ENCODE measurements at regions not wholly inside any gene's neighbourhood (a gene's known extent, or its start where the extent isn't known, plus 50 kb on each side); places are given as distances from the start of the nearest gene placed in this dataset.
A peak's percentile ranks its signal among the peaks of the same experiment; 100 is the strongest.
"Not testable (repeated sequence)": the region's sequence is repeated elsewhere in the genome, so short reads cannot be mapped to it uniquely, and the experiment has no call there.

DNA sequence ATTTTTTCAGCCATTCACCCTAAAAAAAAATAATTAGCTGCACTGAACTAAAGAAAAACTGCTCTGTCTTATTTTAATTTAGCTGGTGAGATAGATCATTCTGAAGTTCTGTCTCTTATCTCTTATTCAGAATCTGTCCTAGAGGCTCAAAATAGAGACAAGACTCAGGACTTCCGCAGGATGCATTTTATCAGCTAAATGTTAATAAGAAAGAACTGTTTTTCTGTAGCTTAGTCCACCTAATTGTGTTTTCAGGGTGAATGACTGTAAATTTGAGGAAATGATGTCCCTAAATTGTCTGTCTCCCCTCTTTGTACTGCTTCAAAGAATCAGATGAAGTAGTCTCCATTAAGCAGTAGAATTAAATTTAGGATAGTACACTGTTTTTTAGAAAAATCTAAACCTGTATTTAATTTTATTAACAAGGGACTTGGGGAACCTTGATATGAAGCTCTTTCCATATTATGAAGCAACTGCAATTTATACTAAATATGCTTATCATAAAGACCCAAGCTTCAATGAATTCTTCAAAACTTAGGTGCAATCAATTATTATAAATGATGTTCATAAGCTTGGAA is 671.9 kb downstream of the RWDD3 start:
- DNase-seq (ENCODE audit: low spot score): no peak

DNA sequence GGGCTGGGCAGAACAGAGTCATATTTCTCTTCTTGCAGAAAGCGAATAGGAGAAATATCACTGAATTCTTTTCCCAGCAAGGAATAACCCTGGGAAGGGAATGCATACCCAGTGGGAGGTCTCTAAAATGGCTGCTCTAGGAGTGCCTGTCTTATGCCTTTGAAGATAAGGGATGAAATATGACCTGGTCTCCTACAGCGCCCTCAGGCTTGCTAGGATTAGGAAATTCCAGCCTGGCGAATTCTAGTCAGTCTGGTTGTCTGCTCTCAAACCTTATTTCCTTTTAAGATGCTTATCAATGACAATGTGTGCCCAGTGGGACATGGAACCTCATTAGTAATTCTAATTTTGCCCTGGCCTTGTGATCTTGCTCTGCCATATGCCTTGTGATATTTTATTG is 677.7 kb downstream of the RWDD3 start:
- not testable (repeated sequence) for DNase-seq (ENCODE audit: low spot score)

DNA sequence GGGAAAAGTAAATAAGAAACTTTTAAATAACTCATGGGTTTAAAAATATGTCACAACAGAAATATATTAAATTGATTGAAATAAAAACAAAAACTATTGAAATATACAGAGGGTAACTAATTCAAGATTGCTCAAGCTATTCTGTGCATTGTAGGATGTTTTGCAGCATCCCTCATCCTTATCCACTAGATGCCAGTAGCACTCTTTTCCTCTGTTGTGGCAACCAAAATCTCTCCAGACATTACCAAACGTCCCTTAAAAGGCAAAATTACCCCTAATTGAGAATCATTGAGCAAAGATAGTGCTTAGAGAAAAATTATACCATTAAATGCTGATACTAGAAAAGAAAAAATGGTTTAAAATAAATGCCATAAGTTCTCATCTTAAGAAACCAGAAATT is 682.6 kb downstream of the RWDD3 start:
- DNase-seq (ENCODE audit: low spot score): peak; percentile 2

DNA sequence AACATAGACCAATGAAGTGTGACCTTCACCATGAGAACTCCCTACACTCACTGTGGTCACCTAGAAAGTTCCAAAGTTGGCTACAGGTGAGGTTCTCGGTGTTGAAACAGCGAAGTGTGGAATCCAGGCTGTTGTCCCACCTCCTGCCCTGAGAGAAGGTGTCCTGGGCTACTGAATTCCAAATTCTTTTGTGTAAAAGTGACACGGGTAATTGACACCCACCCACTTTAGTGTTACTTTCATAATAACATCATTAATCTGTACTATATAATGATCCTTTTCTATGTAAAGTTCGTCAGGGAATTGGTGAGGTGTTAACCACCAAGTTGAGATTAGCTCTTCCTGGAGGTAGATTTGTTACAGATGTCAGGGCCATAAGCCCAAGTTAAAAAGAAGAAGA is 690.7 kb downstream of the RWDD3 start:
- DNase-seq (ENCODE audit: low spot score): no peak

DNA sequence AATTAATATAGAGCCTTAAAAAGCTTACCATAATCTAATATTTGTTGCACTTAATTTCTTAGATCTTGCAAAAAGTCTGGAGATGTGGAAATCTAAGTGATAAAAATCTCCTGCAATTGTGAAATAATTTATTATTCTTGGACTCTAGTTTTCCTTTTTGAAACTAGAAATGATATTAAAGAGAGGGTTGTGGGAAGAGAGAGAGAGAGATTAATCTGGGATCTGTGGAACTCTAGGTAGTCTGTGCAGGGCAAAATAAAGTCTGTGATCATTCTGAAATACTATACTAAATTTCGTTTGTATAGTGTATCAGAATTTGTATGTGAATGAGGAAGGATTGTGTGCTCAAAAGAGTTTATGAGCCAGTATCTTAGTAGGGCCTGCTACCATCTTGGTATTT is 692.3 kb downstream of the RWDD3 start:
- DNase-seq (ENCODE audit: low spot score): no peak

DNA sequence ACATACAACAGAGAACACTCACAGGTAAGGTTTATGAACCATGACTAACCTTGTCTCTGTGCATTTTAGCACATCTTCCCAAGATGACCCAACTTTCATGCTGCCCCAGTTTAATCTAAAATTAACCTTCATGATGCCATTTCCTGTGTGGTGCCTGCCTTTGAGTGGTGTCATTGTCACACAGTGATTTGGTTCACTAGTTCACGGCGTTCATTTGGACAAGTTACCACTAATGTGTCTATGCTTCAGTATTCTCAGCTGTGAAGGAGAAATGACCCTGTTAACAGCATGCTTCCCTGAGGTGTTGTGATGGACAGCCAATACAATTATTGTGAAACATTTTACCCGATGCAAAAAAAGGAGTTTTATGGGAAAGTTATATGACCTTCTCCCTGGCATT is 693.1 kb downstream of the RWDD3 start:
- DNase-seq (ENCODE audit: low spot score): no peak

DNA sequence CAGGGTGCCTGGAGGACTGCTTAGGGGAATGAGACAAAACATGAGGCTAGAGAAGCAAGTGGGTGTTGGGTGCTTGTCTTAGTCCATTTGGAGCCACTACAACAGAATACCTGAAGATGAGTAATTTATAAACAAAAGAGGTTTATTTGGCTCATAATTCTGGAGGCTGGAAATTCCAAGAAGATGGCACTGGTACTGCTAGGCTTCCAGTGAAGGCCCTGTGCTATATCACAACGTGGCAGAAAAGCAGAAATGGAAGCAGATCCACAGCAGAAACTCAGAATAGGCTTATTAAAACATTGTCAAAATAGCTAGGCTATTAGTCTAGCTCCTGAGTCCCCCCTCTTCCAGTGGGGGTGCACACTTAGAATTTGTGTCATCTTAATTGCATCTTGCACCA is 701.7 kb downstream of the RWDD3 start:
- no peak for DNase-seq (ENCODE audit: low spot score)

DNA sequence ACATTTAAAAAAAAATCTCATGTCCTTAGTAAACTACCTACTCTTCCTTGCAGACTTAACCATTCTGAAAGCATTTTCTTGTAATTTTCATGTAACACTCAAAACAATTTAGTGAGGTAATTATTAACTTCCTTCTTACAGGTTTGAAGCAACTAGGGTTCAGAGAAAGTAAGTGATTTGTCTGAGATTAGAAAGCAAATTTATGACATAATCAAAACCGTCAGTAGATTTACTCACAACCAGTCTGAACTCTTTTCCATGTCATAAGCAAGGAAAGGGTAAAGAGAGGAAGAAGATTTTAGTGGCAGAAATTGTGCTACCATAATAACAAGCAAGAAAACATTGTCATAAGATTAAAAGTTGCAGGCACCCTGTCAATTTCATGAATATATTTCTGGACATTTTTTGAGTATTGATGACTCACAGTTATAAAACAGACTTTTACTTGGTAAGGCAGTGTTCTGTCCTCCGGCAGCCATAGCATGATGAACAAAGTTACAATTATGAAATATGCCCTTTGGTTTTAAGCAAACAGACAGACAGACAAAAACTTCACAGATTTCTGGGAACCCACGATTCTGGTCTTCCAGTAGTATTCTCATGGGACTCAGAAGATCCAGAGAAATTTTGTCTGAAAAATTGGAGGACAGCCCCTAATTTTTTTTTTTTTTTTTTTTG is 707.2 kb downstream of the RWDD3 start:
- no peak for DNase-seq (ENCODE audit: low spot score)

DNA sequence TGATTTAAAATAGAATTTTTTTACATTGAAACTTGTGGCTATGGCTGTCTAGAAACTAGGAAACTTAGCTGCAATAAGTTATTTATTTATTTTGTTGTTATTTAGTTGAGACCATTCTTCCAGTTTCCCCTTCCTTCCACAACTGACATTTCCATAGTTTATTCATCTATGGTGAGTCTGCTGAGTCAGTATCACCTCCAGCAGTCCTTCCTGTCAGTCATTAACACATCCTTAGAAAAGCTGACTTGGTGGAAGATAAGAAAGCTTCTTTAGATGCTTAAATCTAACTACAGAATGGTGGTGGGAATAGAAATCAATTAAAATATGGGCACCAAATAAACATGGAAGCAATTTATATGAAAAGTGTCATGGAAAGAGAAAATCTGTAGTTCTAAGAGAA is 714.0 kb downstream of the RWDD3 start:
- DNase-seq (ENCODE audit: low spot score): no peak

DNA sequence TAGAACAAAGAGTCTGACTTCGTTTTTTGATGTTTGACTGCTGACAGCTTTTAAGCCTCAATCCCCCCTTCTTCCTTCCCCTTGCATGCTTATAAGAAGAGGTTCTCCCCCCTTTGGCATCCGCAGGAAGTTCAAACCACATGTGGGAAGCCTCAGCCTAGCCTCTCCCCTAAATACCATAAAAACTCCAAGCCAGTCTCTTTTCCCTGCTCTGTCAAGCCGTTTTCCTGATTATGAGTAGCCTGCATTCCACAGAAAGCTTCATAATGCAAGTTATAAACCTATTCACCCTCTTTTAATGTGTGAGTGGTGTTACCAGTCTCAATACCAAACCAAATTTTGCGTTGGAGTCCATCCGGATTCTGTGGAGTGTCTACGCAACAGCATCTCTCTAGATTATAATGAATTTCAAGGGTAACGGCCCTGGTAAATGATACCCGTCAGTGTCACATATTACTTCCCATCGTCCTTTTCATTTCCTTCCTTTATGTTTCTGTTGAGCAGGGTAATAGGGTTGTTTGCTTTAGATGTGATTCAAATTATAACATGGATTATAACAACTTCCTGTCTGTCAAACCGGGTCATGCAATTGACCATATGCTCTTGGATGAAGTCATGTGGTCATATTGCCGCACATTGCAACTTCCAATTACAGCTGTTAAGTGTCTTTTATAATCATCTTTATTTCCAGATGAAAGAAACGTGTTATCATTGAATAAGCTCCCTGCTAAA is 717.5 kb downstream of the RWDD3 start:
- DNase-seq (ENCODE audit: low spot score): no peak

DNA sequence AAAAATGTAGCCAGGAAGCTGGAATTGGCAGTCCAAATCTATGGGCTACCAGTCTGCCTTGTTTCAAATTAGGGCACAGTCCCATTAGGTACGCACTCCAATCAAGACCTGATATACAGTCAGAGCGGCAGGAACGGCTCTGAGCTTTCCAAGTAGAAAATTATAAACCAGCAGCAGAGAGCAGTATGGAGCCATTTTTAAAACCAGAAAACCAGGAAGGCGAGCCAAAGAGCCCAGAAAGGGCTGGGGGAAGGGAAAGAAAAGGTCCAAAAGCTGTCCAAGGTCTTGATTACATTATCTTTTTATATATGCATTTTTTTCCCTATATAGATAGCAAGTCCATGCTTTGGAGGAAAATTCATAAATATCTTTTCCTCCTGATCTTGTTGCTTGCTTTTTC is 719.0 kb downstream of the RWDD3 start:
- peak; percentile 24 for DNase-seq (ENCODE audit: low spot score)

DNA sequence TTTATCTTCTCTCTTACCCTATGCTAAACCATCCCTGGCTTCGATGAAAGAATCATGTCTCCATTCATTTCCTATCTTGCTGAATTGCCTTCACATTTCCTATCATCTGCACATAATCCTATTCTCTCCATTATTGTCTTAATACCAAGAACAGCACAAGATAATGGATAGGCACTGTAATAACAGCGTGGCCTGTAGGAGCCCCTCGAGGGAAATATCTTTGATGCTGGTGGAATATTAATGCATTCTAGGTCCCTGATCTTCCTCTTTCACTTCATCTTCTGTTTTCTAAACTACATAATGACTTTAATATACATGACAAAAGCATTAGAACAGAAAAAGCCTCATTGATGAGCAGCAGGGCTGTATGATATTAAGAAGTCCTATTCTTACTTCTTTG is 720.6 kb downstream of the RWDD3 start:
- no peak for DNase-seq (ENCODE audit: low spot score)

DNA sequence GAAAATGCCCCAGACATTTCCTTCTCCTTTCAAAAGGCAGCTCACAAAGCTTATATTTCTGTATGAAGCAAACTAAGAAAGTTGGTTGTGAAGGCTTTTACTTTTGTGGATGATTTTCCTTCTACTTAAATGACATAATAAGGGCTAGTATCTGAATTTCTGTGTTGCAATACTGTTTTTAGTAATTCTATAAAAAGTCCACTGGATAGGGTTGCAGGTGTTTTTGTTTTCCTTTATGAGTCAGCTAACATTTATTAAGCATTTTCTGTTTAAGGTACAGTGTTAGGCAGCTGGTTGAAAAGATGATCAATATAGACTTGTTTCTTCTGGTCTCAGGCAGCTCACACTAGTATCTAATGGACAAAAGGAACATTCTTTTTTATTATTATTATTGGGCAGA is 722.2 kb downstream of the RWDD3 start:
- DNase-seq (ENCODE audit: low spot score): no peak

DNA sequence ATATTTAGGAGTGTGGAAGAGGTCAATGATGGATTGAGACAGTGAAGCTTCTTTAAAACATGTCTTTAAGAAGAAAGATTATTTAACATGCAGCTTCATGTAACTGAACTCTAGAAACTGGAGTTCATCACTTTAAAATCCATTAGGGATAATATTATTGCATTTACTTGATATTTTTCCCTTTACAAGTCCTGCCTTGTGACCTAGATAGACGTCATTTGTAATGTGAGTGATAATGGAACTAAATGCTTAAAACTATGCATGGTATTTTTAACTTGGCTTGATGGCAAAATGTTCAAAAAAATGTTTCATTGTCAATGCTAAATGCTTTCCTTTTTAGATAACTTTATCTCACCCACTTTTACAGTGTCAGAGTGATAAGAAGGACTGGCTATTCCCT is 723.7 kb downstream of the RWDD3 start:
- no peak for DNase-seq (ENCODE audit: low spot score)

DNA sequence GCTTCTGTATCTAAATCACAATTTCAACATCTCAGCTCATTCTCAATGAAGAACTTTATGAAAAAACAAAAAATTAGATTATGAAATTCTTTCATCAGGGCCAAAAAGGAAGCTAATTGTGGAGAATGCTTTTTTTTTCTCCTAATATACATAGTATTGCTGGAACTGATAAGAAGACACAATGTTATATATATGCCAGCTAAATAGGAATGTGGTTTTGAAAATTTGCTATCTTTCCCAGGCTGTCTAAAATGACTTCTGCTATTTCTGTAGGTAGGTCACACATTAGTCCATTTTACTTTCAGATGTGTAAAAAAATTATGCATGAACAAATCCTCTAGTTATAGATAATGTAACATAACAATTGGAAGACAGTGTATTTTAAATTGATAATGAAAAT is 732.9 kb downstream of the RWDD3 start:
- DNase-seq (ENCODE audit: low spot score): no peak

DNA sequence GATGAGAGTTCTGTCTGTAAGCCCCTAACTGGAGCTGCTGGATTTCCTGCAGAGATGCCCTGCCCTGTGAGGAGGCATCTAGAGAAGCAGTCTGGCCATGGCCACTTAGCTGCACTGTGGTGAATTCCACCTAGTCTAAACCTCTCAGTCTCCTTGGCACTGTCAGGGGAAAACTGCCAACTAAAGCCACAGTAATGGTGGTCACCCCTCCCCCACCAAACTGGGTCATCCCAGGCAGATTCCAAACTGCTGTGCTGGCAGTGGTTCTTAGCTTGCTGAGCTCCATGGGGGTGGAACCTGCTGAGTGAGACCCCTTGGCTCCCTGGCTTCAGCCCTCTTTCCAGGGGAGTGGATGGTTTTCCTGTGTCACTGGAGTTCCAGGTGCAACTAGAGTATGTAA is 740.6 kb downstream of the RWDD3 start:
- DNase-seq (ENCODE audit: low spot score): no peak

DNA sequence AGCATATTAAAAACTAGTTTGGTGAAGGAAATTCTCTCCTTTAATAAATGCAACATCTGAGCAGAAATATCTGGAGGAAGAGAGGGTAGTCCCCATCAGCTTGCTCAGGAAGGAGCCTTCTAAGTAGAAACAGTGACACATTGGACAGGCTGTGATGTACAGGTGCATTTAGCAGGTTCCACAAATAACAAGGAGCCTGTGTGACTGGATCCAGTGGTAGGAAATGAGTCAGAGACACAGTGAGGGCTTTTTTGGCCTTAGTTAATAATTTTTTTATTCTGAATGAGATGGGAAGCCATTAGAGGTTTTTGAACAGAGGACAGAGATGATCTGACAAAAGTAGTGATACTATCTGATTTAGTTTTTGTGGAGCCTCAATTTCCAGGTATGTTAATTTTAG is 738.9 kb upstream of the PTBP2 start:
- no peak for DNase-seq (ENCODE audit: low spot score)

DNA sequence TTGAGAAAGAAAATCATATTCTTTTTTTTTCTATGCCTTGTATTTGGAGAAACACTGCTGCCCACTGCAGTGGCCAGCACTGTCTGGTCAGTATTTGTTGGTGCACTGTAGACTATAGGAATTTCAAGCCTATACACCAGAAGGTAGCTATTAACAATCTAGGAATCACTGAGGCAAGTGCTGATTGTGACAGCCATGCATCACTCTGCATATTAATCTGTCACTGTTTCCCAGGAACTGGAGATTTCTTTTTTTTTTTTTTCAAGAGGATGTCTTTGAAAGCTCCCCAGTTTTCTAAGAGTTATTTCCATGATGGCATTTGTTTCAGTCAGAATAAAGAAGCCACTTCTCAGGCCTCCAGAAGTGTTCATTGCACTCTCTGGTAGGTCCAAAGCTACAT is 737.8 kb upstream of the PTBP2 start:
- DNase-seq (ENCODE audit: low spot score): no peak

DNA sequence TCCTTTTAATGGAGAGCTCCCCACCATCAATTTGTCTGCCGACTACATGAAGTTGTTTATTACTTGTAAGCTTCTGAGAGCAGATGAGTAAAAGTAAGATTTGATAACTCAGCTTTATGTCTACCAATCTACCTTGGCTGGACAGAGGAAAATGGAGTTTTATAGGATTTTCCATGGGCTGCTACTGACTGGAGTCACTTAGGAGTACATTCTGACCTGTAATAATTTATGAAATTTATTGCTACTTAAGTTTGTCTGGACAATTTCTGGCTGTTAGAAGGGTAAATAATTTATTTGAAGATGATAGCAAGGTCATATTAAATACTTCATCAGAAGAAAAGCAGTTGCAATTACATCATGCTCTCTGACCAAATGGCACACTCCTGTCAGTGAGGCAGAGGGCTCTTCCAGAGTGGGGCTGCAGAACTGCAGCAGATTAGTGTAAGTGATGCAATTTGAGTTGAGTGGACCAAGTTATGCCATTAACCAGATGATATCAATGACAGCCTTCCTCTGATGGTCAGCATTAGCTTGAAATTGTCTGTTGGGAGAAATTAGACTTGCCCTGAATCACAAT is 736.7 kb upstream of the PTBP2 start:
- DNase-seq (ENCODE audit: low spot score): no peak

DNA sequence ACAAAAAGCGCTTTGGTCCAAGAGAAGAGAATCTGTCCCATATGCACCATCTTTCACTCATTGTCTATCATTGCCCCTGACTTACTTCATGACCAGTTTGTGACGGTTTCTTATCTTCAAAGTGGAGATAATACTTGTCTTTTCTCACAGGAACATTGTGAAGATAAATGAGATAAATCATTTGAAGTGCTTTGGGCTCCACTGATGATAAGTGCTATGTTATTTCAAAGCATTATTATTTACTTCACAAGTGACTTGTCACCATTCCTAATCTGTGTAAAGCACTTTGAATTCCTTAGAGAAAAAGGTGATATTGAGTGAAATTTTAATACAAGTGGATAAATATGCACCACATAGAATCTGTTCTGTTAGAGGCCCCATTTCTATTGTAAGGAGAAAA is 731.6 kb upstream of the PTBP2 start:
- DNase-seq (ENCODE audit: low spot score): no peak

DNA sequence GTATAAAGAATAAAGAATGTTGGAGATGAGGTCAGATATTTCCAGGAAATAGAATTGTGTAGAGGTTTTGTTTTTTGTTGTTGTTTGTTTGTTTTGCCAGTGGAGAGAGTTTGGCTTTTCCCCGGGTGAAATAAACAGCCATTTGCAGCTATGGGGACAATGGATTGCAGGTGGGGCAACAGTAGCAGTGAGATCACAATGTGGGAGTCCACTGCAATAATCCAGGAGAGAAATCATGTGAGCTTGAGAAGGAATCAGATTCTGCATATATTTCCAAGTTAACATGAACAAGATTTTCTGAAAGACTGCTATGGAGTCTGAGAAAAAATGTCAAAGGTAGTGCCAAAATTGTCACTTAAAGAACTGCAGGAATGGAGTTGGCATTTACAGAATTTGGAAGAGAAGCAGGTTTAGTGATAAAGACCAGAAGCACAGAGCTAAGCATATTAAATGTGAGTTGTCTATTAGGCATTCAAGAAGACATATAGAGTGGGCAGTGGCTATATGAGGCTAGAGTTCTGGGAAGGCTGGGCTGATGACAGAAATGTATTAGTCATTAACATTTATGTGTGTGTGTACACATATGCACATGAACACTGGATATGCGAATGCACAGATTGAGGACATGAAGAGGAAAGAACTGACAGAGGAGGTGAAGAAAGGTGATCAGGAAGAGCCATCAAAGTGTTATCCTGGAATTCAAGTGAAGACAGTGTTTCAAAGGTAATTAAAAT is 729.6 kb upstream of the PTBP2 start:
- DNase-seq (ENCODE audit: low spot score): no peak

DNA sequence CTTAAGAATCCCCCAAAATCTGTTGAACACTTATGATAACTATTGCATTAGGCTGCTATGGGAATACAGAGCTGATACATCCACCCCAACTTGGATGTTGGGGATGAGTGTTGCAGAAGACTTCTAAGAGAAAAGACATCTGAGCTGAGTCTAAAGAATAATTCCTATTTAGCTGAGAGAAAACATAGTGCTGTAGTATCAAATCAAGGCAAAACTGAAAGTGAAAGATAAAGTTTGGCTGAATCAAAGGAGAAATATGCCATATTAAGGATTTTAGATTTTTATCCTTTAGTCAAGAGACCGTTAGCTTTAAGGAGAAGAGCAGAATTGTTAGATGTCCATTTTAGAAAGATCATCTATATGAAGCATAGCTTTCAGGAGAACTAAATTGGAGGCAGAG is 726.9 kb upstream of the PTBP2 start:
- DNase-seq (ENCODE audit: low spot score): no peak

DNA sequence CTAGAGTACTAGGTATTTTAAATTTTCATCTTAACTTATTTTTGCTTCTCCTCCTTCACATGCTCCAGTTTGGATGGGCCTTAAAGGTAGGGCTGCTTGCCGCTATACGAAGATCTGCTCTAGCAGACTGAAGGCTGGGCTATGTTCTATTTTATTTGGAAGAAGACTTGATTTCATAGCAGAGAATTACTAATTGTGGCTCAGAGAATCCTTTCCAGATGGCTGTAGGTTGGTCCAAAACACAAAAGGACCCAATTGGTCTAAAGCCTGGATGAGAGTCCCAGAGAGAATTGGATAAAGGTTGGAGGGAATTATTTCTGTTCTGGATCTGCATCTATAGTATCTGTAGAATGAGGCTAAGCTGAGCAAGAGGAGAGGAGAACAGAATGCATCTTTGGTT is 719.4 kb upstream of the PTBP2 start:
- no peak for DNase-seq (ENCODE audit: low spot score)

Measured in GM03348 (cell line).